22Rv1 (cell line): ENCODE measurements at regions not wholly inside any gene's neighbourhood (a gene's known extent, or its start where the extent isn't known, plus 50 kb on each side); places are given as distances from the start of the nearest gene placed in this dataset.

Experiments
- ZFX ChIP-seq: fragments of 450-650 bp; IDR thresholded peaks from 2 replicates; pipeline ENCODE4 v1.6.1; 2017; ENCODE audit warnings: antibody characterized with exemption, borderline replicate concordance
- TF ChIP-seq, protein P1 (sequence below): fragments of 450-650 bp; IDR thresholded peaks from 2 replicates; pipeline ENCODE4 v1.5.1; 2017; ENCODE audit warnings: mild to moderate bottlenecking

- TF ChIP-seq, protein P1, sequence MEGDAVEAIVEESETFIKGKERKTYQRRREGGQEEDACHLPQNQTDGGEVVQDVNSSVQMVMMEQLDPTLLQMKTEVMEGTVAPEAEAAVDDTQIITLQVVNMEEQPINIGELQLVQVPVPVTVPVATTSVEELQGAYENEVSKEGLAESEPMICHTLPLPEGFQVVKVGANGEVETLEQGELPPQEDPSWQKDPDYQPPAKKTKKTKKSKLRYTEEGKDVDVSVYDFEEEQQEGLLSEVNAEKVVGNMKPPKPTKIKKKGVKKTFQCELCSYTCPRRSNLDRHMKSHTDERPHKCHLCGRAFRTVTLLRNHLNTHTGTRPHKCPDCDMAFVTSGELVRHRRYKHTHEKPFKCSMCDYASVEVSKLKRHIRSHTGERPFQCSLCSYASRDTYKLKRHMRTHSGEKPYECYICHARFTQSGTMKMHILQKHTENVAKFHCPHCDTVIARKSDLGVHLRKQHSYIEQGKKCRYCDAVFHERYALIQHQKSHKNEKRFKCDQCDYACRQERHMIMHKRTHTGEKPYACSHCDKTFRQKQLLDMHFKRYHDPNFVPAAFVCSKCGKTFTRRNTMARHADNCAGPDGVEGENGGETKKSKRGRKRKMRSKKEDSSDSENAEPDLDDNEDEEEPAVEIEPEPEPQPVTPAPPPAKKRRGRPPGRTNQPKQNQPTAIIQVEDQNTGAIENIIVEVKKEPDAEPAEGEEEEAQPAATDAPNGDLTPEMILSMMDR: no peak
- TF ChIP-seq ZFX: no peak
These were observed 66.5 kb upstream of the PAGE1 start for GRCh38 chrX:49762175-49762720.
